Right lobe of liver (tissue), 6 donors: ENCODE measurements at regions not wholly inside any gene's neighbourhood (a gene's known extent, or its start where the extent isn't known, plus 50 kb on each side); places are given as distances from the start of the nearest gene placed in this dataset.
"Not testable (repeated sequence)": the region's sequence is repeated elsewhere in the genome, so short reads cannot be mapped to it uniquely, and the experiment has no call there.

Experiments
- ATAC-seq, 4 donors: fragments of 200-7000 bp; cut with Tn5 transposase; one replicate each; pipeline ENCODE4 v1.9.1; 2020; ENCODE audit warnings: mild to moderate bottlenecking in 4 of 4, moderate library complexity in 4 of 4
- DNase-seq, 3 donors: peaks; one replicate each; pipeline ENCODE4 v3.0.0-alpha.2; 2020
- H3K27ac ChIP-seq, 3 donors: fragments of 200-600 bp; one replicate each; pipeline ENCODE4 v1.8.0; 2022
- H3K27me3 ChIP-seq, 2 donors: fragments of 200-600 bp; one replicate each; pipeline ENCODE4 v1.8.0; 2022
- H3K36me3 ChIP-seq, 4 donors: fragments of 200-600 bp; sonication (generic) in 1 of 4; one replicate each; pipeline versions ENCODE4 v1.5.1 to v1.8.0; 2017 to 2022; ENCODE audit warnings: control low read depth in 1 of 4
- H3K4me1 ChIP-seq, 4 donors: fragments of 200-600 bp; sonication (generic) in 1 of 4; one replicate each; pipeline versions ENCODE4 v1.5.1 to v1.8.0; 2017 to 2022; ENCODE audit warnings: control low read depth in 1 of 4
- H3K4me3 ChIP-seq, 3 donors: fragments of 200-600 bp; one replicate each; pipeline ENCODE4 v1.8.0; 2022
- H3K9me3 ChIP-seq, 4 donors: fragments of 200-600 bp; sonication (generic) in 1 of 4; one replicate each; pipeline versions ENCODE4 v1.5.1 to v1.8.0; 2017 to 2022; ENCODE audit warnings: control low read depth in 1 of 4
- CTCF ChIP-seq, 4 donors: fragments of 200-600 bp in 3 of 4; fragments of 450-650 bp in 1 of 4; IDR thresholded peaks; one replicate each; pipeline versions ENCODE4 v1.5.1 to v1.8.0; 2016 to 2022; ENCODE audit warnings: antibody characterized with exemption in 4 of 4, mild to moderate bottlenecking in 2 of 4
- POLR2A ChIP-seq: fragments of 450-650 bp; IDR thresholded peaks from one replicate; pipeline ENCODE4 v1.6.1; 2017; ENCODE audit warnings: antibody characterized with exemption, mild to moderate bottlenecking
- WGBS: methylation state at CpG from one replicate; pipeline ENCODE4 v1.1.6; 2018; ENCODE audit warnings: low coverage, low lambda C conversion rate; ENCODE audit not compliant: insufficient coverage; ENCODE audit errors: missing lambda C conversion rate; 5-methylcytosine and 5-hydroxymethylcytosine counted together
- intact Hi-C, 2 donors: fragments of 100-400 bp; cut with DNase I; formaldehyde crosslinking; loops; one replicate each; pipeline versions ENCODE4 v1.11.2 to v1.14.1; 2022
- donor health status: DM: no; HTN: yes; CAD: no.
- donor health status: DM: no; HTN: no; CAD: no.
- donor health status: DM: no; HTN: no; CAD: no.
- donor health status: DM: no; HTN: yes; CAD: no.
- donor health status: DM: no; HTN: yes; CAD: no.

- Histone ChIP-seq H3K27ac (no peak overlapping the region), H3K4me1 (no peaks in the 10 kb centered on the region), H3K9me3 (no peaks in the 10 kb centered on the region), H3K36me3 (no peaks in the 10 kb centered on the region), H3K4me3 (no peak overlapping the region), H3K27me3 (no peaks in the 10 kb centered on the region)
- intact Hi-C loops, result no loop called here
- DNase-seq, result no peak
- WGBS, result 94% methylated on average over 3 of the region's 9 CpGs
- ATAC-seq, result no peak
- TF ChIP-seq POLR2A (no peak), CTCF (IDR thresholded peaks at IDR 0.05) (no peak)
Measured at GRCh38 chr3:156052115-156052514, 68.3 kb upstream of the KCNAB1 start.

GRCh38 chr3:156059950-156060501 lies 60.4 kb upstream of the KCNAB1 start:
- DNase-seq (no peak), ATAC-seq (no peak)
- Histone ChIP-seq H3K9me3 (no peaks in the 10 kb centered on the region), H3K36me3 (no peaks in the 10 kb centered on the region), H3K27ac (no peak overlapping the region), H3K27me3 (no peaks in the 10 kb centered on the region), H3K4me1 (no peaks in the 10 kb centered on the region), H3K4me3 (no peak overlapping the region)
- 37% methylated on average over 2 of the region's 2 CpGs for WGBS
- TF ChIP-seq CTCF (IDR thresholded peaks at IDR 0.05) (no peak), POLR2A (no peak)
- intact Hi-C loops, result no loop called here

GRCh38 chr3:156068151-156068550 lies 52.2 kb upstream of the KCNAB1 start:
- H3K27ac ChIP-seq, H3K27me3 ChIP-seq, intact Hi-C loops, ATAC-seq, H3K9me3 ChIP-seq, DNase-seq, H3K36me3 ChIP-seq, H3K4me3 ChIP-seq, H3K4me1 ChIP-seq: not testable (repeated sequence)
- 70% methylated on average over 3 of the region's 3 CpGs for WGBS

- H3K4me3 ChIP-seq, result no peak overlapping the region
- intact Hi-C loops, result no loop called here
- no peaks in the 10 kb centered on the region for H3K36me3 ChIP-seq
- ATAC-seq (no peak), DNase-seq (no peak)
- H3K4me1 ChIP-seq, result no peaks in the 10 kb centered on the region
- H3K27me3 ChIP-seq, result no peaks in the 10 kb centered on the region
- TF ChIP-seq CTCF (IDR thresholded peaks at IDR 0.05) (no peak), POLR2A (no peak)
- WGBS, result 100% methylated on average over 2 of the region's 2 CpGs
- no peak overlapping the region for H3K27ac ChIP-seq
- H3K9me3 ChIP-seq, result no peaks in the 10 kb centered on the region
Measured at GRCh38 chr3:156070028-156070427, 50.4 kb upstream of the KCNAB1 start.
